GM12874 (cell line): ENCODE measurements at regions not wholly inside any gene's neighbourhood (a gene's known extent, or its start where the extent isn't known, plus 50 kb on each side); places are given as distances from the start of the nearest gene placed in this dataset.

Source experiments
- TF ChIP-seq, protein P1 (sequence below): IDR thresholded peaks from 2 replicates; pipeline ENCODE4 v1.5.1; 2011; ENCODE audit warnings: low read depth, mild to moderate bottlenecking, control low read depth, low read length, moderate library complexity; ENCODE audit not compliant: insufficient read depth

DNA sequence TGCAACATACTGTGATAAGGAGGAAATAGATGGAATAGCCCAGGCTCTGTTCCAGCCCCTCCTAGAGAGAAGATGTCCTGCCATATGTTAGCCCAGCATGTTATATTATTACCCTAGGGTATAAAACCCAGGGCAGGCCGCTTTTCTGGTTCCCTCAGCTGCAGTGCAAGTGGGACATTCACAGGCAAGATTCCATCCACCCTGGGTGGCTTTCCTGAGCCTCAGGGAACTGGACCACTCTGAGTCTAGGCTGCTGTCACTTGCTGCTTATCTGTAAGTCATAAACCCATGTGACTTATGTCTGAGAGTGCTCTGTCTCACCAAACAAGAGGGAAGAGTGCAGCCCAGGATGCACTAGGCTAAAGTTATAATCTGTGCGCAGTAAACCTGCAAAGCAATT lies 413.2 kb downstream of the MZT1 start:
- TF ChIP-seq, protein P1, sequence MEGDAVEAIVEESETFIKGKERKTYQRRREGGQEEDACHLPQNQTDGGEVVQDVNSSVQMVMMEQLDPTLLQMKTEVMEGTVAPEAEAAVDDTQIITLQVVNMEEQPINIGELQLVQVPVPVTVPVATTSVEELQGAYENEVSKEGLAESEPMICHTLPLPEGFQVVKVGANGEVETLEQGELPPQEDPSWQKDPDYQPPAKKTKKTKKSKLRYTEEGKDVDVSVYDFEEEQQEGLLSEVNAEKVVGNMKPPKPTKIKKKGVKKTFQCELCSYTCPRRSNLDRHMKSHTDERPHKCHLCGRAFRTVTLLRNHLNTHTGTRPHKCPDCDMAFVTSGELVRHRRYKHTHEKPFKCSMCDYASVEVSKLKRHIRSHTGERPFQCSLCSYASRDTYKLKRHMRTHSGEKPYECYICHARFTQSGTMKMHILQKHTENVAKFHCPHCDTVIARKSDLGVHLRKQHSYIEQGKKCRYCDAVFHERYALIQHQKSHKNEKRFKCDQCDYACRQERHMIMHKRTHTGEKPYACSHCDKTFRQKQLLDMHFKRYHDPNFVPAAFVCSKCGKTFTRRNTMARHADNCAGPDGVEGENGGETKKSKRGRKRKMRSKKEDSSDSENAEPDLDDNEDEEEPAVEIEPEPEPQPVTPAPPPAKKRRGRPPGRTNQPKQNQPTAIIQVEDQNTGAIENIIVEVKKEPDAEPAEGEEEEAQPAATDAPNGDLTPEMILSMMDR, result no peak

DNA sequence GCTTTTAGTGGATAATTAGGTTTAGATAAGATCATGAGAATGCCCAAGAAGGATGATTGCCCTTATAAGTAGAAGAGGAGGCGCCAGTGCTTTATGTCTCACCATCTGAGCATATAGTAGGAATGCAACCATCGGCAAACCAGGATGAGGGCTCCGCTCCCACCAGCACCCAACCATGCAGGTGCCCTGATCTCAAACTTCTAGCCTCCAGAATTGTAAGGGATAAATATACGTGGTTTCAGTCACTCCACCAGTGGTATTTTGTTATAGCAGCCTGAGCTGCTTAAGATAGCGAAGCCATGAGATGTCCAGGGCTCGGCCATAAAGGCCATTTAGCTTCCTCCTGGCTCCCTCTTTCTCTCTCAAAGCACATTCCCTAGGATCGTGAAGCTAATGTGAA lies 413.9 kb downstream of the MZT1 start:
- TF ChIP-seq, protein P1, result no peak

DNA sequence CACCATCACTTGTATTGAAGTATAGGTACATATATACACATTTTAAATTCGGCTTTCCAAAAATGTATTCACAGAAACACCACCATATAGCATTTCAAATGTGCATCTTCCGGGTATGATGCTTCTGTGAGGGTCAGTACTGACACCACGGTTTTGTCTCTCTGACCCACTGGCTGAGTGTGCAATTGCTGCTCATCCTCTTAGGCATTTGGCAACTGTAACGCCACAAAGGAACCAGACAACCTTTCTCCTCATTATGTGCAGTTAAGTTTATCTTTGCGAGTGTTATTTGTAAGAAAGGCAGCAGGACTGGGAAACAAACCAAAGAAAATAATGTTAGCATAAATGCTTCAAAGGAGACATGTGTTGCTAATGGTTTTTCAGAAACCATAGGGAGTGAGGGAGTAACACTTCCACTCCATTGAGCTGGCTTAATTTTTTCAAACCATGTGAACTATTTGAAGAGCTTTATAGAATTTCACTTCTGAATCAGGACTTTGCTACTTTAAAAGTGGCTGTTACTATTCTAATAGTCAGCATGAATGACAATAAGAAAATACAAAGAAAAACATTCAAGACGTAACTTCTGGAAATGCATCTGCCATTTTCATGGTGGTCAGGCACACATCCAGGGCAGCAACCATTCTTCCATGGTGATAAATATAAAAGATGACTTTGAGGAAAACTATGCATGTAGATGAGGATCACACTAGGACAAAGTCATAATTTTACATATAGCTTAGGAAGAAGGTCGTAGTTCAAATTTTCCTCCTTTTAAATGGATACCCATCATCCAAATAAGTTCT lies 423.3 kb downstream of the MZT1 start:
- TF ChIP-seq, protein P1, result no peak

DNA sequence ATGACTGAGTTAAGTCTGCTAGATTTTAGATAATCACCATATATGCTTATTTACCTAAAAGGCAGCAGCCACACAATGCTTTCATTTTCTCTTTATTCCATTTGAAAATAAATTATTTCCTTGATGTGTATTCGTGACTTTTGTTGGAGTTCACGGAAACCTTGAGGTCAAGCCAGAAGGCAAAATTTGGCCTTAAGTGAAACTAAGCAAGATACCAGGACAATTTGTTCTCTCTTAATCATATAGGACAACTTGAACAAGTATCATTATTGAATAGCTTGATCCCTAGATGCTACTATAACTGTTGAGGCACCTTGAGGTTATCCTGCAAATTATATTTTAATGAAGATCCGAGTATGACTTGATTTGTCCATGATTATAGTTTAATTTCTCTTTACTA lies 429.2 kb upstream of the DACH1 start:
- TF ChIP-seq, protein P1, result no peak

DNA sequence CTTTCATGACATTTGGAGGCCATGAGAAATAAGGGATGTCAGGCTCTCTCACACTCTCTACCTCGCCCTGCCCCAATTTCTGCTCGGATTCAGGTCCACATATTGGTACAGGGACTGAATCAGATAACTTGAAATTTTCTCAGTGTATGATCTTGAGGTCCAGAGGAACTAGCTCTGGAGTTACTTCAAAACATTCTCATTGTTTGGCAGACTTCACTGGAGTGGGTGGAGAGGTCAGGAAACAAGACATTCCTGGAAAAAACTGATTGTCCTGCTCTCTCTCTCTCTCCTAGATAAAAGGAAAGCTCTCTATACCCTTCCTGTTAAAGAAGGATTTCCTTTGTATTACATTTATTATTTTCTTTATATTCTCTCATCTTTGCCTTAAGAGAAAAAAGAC lies 428.1 kb upstream of the DACH1 start:
- TF ChIP-seq, protein P1, result no peak

DNA sequence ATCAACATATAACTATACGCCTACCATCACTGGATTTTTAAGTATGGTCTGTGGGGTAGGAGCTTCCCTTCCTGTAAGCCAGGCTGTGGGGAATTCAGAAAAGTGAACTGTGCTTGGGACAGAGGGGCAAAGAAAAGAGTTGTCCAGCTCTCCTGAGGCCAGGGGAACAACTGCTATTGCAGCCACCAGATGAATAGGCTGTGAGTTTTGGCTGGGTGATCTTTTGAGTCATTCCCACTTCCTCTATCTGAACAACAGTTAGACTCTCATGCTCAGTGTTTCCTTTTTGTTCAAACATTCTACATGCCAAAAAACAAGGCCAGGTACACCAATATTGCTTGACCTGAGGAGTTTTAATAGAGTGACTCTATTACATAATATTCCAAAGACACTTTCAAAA lies 426.2 kb upstream of the DACH1 start:
- TF ChIP-seq, protein P1, result no peak

DNA sequence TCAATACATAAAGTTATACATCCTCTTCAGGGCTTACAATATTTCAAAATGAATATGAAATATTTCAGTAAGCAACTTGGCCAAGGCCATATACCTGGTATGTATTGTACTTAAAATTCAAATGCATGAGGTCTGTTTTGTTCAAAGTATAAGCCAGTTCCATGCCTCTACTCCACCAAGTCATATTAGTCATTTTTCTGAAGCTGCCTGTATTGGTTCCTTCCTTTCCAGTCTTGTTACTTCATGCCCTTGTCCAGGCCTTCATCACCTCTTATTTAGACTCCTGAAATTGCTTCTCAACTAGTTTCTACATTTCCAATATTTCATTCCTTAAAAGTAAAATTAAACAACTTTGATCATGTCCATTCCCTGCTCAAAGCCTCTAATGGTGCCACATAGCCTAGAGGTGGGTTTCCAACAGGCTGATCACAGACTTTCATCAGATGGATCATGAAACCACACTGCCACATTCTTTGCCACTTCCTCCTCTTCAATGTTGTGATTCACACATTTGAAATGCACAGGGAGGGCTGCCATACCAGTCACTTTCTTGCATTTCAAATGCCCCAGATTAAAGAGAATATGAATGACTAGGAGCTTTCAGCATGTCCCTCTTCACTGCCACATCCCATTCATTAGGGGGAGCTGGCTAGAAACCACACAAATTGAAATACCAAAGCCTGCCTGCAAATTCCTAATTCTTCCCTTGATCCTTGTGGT lies 424.1 kb upstream of the DACH1 start:
- TF ChIP-seq, protein P1, result no peak
